GM21529 (cell line): ENCODE measurements at regions not wholly inside any gene's neighbourhood (a gene's known extent, or its start where the extent isn't known, plus 50 kb on each side); places are given as distances from the start of the nearest gene placed in this dataset.
"Not testable (repeated sequence)": the region's sequence is repeated elsewhere in the genome, so short reads cannot be mapped to it uniquely, and the experiment has no call there.

Source experiments
- ATAC-seq: cut with Tn5 transposase; IDR thresholded peaks from one replicate; pipeline ENCODE4 v1.9.1; 2021; ENCODE audit not compliant: unreplicated experiment

DNA sequence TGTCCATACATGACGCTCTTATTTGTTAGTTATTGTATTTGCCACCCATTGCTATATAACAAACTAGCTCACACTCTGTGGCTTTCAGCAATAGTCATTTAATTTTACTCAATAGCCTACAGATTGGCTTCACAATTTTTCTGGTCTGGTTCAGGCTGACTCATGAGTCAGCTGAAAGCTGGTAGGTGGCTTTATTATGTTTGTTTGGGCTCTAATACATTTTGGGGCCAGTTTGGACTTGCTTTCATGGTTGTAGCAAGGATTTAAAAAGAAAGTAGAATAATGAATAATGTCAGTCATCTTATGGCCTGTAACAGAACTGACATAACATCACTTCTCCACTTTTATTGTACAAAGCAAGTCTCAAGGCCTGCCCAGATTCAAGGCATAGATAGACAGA, 338.7 kb downstream of the LRRIQ3 start:
- no peak for ATAC-seq

DNA sequence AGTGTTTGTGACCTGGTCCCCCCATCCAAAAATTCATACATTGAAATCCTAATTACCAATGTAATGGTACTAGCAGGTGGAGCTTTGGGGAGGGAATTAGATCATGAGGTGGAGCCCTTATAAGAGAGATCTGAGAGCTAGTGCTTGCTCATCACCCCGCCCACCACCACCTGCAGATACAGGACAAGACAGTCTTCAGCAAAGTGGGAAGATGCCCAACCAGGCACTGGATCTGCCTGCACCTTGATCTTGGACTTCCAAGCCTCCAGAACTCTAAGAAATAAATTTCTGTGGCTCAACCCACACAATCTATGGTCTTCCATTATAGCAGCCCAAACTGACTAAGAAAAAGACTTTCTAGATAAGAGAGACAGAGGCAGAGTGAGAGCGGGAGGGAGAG, 343.4 kb downstream of the LRRIQ3 start:
- ATAC-seq, result no peak

DNA sequence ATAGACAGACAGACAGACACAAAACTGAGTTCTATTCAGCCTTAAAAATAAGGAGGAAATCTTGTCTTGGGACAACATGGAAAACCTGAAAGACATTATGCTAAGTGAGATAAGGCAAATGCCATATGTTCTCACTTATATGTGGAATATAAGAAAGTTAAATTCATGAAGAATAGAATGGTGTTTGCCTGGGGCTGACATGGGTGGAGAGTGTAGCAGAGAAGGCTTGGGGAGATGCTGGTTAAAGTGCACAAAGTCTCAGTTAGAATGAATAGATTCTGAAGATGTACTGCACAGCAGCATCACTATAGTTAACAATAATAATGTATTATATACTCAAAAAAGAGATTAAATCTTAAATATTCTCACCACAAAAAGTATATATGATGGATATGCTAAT, 355.5 kb downstream of the LRRIQ3 start:
- ATAC-seq, result no peak

DNA sequence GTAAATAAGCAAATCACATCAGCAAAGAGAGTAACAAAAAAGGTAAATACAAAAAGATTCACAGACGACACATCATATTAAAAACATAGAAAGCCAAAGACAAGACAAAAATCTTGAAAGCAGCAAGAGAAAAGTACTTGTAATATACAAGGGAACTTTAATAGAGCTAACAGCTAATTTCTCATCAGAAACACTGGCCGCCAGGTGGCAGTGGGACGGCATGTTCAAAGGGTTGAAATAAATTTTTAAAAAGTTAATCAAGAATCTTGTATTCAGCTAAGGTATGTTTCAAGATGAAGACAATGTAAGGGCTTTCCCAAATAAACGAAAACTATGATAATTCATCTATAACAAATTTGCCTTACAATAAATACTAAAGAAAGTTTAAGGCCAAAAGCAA, 358.1 kb downstream of the LRRIQ3 start:
- no peak for ATAC-seq

DNA sequence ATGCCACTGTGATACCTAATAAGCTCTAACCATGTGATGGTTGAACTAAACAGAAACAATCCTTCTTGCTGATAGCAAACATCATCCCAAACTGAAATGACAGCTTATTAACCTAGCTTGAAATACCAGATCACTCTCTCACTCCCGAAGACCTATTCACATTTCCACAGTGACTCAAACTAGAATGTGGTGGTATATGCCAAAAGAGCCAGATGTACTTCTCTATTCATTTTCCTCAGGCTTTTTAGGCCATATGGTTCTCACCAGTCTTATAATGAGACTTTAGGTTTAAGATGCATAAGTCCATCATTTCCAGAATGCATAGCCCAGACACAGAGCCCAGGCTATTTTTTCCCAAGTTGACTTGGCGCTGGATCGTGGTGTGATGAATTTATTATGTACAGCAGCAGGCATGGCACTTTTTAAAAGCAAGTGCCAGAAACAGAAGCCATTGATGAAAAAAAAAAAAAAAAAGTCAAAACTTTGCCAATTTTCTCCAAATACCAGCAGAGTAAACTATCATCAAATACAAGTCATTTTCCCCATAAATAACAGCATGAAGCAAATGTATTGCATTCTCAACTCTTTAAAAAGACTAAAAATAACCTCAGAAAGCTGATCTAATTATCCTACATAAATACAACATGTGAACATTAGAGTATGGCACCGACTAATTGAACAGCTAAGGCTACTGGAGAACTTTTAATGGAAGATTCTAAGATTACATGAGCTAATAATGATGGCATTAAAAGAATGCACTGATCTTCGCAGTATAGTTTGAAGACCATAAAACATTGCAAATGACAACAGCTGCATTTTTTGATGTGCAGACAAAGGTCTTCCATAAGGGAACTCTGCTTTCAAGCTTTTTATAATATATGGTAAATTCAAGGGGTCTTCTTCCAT, 365.4 kb downstream of the LRRIQ3 start:
- ATAC-seq, result no peak

DNA sequence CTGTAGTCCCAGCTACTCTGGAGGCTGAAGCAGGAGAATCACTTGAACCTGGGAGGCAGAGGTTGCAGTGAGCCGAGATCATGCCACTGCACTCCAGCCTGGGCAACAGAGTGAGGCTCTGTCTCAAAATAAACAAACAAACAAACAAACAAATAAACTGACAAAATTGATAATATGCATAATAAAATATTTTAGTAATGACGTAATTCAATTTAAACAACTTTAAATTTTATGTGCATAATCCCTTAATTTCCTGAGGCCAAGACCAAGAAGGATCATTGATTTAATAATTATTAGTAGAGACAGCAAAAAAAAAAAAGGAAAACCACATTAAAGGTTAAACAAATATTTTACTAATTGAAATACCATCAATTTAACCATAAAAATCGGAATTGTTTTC, 370.7 kb downstream of the LRRIQ3 start:
- not testable (repeated sequence) for ATAC-seq

DNA sequence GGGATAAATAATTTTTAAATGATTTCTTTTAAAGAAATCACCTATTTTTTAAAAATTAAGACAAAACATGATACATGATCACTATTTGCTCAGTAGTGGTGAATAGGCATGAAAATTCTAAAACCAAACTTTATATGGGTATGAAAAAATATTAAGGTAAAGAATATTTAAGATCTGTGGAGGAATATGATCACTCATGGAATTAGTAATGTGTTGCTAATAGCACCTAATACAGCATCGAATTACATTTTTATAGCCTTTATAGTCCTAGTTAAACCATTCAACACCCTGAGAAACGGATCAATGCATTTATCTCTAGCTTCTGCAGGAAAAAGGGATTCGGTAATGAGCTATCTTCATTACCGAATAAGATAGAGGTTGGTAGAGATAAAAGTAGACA, 373.9 kb downstream of the LRRIQ3 start:
- no peak for ATAC-seq

DNA sequence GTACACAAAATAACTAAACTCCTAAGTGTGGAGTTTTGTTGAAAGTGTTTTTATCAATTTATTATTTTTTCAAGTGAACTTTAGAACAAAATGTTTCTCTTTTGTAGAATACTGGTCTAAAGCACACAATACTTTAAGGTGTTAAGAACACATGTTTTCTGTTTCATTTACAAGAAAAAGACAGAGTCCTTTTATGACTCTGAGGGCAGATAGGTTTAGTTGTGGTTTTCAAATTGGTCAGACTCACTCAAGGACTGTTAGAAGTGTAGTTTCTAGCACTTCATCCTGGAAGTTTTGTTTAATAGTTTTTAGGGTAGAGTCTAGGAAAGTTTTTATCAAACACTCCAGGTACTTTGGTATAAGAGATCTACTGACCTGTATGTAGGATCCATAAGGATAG, 376.5 kb downstream of the LRRIQ3 start:
- ATAC-seq, result peak; percentile 89

DNA sequence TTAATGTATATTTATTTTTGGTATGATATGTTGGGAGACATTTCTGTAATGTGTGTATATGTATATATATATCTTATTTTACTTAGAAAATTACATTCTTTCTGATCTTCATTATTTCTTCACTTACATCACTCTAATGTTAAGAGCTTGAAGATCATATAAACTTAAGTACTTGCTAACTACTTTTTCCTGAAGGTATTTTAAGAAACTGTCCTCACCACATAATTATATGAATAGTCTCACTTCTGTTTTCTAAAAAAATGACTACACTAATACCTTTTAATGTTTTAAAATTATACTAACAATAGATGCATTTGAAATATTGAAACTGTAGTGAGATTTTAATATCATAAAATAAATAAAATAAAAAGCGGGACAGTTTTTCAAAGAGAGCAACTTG, 377.1 kb downstream of the LRRIQ3 start:
- ATAC-seq, result no peak

DNA sequence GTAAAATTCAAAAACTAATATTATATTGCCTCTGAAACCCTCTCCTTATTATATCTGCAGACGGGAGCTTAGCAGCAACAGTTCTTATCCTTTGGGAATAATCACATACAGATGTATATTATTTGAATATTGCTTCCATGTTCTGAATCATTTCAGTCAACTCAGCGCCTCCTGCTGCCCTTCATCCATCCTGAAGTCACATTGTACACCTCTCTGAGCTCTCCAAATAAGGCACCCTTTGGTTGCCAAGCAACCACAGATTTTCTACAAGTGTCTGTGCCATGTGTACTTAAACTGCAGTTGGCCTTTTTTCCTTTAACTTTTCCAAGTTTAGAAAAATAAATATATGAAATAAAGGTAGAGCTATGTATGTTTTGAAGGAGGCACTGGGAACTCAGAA, 384.3 kb downstream of the LRRIQ3 start:
- ATAC-seq, result no peak

DNA sequence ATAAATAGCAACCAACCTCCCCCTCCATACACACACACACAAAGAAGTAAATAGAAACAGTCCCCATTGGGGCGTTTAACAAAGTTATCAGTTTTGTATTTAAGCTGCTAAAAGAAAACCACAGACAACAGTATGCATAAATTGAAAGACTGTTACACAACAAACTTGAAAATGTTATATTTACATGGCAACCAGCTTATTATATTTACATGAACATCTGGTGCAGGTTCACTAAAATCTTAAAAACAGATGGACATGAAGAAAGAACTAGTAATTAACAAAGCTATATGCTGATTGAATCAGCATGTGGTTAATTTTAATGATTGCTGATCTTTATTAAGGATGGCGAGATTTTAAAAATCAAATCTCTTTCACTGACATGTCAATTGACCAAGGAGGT, 384.7 kb downstream of the LRRIQ3 start:
- ATAC-seq, result no peak

DNA sequence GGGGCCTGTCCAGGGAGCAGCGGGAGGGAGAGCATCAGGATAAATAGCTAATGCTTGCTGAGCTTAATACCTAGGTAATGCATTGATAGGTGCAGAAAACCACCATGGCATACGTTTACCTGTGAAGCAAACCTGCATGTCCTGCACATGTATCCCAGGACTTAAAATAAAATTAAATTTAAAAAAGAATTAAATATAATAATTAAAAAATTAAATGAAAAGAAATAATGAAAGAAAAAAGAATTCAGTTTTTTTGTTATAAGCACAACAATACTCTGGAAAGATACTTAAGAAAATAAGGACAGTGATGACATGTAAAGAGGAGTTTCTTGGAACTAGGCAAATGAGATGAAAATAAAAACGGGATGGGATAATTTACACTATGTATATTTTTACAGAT, 386.2 kb downstream of the LRRIQ3 start:
- ATAC-seq, result no peak

DNA sequence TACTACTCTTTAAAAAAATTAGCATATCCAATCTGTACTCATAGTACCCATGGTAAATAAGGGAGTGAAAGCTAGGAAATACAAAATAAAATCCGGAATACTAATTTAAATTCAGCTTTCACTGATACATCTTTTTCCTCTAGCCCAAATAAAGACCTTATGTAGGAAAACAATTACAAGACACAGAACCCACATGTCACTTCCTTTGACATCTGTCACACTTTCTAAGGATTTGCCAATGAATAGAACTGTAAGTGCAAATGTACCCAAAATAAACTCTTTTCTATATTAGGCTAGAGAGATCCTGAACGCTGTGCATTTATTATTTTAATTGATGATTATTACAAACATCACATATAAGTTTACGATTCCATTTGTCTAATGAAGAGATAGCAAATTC, 393.0 kb downstream of the LRRIQ3 start:
- no peak for ATAC-seq

DNA sequence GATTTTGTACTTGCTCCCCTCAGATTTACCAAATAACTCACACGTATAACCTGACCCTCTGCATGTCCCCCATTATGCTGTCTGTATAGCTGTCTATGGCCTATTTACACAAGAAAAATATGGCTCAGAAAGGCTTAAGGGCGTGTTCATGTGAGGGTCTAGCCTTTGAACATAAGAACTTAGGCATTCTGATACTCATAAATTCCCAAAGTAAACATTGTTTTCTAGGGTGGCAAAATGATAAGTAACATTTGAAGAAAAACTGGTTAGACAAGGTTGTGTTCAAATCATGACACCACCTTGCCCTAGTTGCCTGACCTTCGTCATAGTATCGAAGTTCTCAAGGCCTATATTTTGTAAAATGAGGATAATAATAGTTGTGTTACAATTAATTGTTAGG, 394.6 kb downstream of the LRRIQ3 start:
- ATAC-seq, result no peak

DNA sequence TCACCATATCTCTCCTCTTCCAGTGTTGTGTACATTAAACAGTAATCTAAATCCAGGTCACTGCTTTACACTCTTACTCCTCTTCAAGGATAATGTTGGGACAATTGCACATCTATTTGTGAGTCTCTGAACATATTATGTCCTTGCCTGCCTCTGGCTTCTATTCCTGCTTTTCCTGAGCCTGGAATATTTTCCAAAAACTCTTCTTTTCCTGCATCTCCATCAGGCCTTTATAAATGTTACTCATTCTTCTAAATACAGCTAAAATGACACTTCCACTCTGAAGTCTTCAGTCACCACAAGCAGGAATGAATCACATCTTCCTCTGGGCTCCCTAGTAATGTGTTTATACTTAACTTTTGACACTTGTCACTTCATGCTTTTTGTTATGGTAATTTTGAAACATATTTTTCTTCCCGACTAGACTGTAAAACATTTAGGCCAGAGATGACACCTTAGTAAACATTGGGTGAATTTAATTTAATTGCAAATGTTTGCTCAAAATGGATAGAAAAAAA, 396.0 kb downstream of the LRRIQ3 start:
- ATAC-seq, result no peak

DNA sequence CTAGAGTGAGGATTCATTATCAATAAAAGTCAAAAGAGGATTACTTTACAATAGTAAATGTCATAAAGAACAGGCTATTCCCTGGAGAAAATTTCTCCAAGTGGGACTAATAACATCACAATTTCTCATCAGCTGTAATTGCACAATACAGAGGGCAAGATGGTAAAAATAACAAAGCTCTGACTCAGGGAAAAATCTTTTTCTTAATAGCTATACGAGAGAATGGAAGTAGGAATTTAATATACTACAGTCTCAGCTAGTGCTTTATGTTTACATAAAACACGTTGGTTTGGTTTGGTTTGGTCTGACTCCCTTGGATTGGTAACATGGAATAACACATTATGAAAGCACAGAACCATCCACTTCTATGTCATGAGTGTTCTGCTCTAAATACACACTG, 397.6 kb downstream of the LRRIQ3 start:
- no peak for ATAC-seq

DNA sequence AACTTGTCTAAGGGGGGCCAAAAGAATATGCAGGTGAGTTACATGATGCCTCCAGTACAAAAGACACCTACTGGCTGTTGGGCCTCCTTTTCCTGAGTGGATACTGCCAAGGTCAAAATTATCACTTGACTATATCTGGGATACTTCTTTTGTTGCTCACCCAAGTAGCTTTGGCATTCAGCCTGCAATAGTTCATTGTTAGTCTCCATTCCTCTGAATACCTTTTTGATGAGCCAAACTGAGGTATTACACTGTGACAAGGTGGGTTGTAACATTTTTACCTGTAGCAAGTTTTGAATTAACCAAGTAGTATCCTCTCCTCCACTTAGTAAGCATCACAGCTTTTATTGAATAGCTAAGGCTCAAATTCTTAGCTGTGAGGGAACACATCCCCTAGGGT, 408.0 kb downstream of the LRRIQ3 start:
- ATAC-seq, result no peak

DNA sequence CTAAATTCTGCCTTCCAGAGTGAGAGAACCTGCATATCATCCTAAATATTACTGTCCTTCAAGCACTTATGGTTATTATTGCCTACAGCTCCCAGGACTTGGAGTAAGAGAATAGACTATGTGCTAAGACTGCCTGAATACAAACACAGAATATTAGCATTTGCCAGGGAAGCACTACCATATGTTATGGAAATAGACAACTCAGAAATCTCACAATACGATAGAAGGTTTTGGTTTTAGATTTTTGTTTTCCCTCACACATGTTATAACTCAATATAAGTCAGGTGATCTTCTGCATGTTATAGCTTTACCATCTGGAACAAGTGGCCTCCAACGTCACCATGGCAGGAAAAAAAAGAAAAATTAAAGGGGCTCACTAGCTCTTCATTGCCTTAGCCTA, 413.9 kb downstream of the LRRIQ3 start:
- ATAC-seq, result no peak

DNA sequence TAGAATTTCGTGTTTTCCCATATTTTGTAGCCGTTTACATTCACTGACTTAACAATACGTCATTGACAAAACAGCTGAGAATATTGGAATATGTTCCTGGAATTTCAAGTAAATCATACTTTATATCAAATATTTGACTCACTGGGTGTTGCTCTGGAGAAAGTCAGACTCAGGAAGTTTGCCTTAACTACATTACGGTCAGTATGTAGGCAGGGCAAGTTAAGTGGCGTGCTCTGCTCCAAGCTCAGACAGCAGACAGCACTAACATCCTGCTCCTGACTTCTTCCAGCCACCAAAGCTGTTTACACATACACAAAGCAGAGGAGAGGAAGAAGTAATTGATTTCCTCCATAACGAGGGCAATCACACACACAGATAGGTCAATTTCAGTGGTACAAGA, 414.6 kb downstream of the LRRIQ3 start:
- no peak for ATAC-seq

DNA sequence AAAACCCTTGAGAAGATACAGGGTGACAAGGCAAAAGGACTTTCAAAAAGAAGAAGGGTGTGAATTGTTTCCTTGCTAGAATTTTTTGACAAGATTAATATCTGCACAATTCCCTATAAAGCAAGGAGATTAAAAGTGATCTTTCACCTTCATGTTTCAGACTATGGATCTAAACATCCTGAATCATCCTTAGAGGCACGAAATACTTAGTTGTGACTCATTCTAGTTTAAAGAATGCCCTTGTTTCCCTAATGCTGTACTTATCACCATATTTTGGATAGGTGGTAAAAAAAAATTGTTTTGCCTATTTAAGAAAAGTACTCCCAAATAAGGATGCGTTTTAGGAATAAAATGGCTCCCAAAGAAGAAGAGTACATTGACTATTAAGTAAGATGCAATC, 415.1 kb downstream of the LRRIQ3 start:
- no peak for ATAC-seq

DNA sequence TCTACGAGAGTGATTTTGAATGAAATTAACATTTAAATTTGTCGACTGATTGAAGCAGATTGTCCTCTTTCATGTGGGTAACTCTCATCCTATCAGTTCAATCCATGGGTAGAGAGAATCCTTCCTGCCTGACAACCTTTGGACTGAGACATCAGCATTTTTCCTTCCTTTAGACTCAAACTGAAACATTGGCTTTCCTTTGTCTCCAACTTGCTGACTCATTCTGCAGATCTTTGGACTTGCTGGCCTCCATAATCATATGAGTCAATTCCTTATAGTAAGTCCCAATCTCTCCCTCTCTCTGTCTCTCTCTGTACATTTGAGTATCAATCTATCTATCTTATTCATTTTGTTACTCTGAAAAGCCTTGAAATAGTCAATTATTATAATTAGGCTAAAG, 416.7 kb downstream of the LRRIQ3 start:
- no peak for ATAC-seq

DNA sequence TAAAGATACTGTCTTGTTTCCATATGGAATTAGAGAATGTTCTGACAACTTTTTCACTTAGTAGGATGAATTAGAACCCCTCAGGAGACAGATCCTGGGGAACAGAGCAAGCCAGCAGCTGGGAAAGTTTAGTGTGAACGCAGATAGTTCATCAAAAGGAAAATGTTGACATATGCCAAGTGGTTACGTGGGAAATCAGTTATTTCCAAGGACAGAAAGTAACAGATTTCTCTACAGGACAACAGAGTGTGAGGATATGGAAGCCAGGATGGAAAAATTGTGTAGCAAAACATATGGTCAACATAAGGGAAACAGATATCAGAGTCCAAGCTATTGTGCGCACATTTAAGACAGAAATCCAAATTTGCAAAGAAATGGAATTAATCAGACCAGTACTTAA, 419.5 kb downstream of the LRRIQ3 start:
- ATAC-seq, result no peak

DNA sequence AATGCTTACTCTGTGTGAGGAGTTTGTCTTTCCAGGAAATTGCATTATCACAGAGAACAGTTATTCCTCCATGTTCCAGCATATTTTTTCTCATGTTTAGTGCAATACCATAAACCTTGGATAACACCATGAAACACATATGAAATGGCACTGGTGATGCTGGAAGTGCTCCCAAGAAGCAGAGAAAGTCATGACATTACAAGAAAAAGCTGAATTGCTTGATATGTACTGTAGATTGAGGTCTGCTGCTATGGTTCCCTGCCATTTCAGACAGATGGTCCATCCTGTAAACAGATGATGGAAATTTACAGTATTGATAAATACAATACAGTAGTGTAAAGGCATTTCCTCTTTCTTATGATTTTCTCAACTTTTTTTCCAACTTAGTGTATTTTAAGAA, 422.1 kb downstream of the LRRIQ3 start:
- no peak for ATAC-seq
